GM12873 (cell line): ENCODE measurements at regions not wholly inside any gene's neighbourhood (a gene's known extent, or its start where the extent isn't known, plus 50 kb on each side); places are given as distances from the start of the nearest gene placed in this dataset.

Experiments used
- TF ChIP-seq, protein P1 (sequence below): IDR thresholded peaks from 2 replicates; pipeline ENCODE4 v1.5.1; 2012; ENCODE audit warnings: low read depth, mild to moderate bottlenecking, moderate library complexity, low read length, control low read depth; ENCODE audit not compliant: insufficient read depth; ENCODE audit errors: missing control alignments

- TF ChIP-seq, protein P1, sequence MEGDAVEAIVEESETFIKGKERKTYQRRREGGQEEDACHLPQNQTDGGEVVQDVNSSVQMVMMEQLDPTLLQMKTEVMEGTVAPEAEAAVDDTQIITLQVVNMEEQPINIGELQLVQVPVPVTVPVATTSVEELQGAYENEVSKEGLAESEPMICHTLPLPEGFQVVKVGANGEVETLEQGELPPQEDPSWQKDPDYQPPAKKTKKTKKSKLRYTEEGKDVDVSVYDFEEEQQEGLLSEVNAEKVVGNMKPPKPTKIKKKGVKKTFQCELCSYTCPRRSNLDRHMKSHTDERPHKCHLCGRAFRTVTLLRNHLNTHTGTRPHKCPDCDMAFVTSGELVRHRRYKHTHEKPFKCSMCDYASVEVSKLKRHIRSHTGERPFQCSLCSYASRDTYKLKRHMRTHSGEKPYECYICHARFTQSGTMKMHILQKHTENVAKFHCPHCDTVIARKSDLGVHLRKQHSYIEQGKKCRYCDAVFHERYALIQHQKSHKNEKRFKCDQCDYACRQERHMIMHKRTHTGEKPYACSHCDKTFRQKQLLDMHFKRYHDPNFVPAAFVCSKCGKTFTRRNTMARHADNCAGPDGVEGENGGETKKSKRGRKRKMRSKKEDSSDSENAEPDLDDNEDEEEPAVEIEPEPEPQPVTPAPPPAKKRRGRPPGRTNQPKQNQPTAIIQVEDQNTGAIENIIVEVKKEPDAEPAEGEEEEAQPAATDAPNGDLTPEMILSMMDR = no peak
Measured at GRCh38 chr14:85325134-85326017, 204.6 kb upstream of the FLRT2 start.

- TF ChIP-seq, protein P1 = no peak
Measured at GRCh38 chr14:85332401-85332800, 197.5 kb upstream of the FLRT2 start.

DNA sequence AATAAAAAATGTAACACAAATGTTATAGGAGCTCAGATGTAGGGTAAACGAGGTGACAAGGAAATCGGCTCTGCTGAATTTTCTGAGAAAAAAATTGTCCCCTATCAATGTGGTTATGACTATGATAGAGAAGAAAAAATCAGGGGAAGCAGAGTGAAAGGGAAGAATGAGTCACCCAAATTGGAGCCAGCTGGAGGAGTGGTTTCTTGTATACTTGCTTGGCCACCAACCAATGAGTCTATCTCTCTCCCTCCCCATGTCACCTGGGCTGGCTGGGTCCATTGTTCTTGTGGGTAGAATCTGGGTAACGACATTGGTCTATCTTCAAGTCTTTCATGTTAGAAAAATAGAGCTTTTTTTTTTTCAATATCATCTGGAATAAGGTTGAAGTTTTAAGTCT is 196.6 kb upstream of the FLRT2 start:
- TF ChIP-seq, protein P1 = no peak

DNA sequence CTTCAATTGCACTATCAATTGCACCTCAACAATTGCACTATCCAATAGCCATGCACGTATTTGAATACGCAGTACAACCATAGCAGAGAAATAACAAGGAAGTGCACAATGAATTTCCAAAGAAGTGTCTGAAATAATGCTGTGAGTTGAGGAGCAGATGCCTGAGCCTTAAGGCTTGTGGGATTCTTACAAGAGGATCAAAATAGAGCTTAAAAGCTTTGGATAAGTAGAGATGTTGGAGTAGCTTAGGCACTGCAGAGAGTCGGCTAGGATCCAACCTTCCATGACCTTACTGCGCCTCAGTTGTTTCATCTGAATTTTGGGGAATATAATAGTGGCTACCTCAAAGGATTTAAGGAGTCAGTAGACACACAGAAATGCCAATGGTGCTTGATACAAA is 196.1 kb upstream of the FLRT2 start:
- TF ChIP-seq, protein P1 = no peak

GRCh38 chr14:85334316-85334715 is 195.6 kb upstream of the FLRT2 start:
- TF ChIP-seq, protein P1 = no peak

DNA sequence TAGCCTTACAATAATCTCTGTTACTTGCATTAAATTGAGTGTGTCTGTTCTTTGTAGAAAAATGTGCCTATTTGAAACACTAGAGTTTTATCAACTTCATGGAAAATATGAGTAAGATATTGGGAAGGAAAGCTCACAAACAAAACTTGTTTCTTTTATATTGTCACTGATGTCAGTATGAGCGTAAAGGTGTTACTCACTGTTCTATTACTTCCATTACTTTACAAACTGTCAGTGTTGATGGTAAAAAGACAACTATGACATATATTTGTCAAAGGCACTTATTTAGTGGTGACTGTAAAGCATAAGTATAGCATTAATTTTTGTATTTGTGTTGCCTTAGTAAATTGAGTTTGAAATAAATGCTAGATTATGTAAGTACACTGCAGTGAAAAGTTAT is 193.7 kb upstream of the FLRT2 start:
- TF ChIP-seq, protein P1 = no peak

DNA sequence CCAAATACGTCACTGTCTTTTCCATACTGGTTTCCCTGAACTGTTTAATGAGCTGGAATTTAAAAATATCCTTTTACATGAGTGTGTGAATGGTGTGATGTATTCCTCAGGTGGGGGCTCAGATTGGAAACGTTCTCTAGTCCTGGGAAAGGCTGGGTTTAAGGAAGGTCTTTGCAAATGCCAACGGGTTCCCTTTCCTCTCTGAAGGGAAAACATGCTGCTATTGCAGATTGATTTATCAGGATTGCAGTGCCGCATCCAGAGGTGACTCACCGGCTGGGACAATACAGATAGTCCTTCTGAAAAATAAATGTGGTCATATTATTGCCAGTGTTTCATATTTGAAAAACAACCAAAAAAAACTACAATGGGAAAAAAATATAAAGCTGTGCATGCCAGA is 193.1 kb upstream of the FLRT2 start:
- TF ChIP-seq, protein P1 = no peak
